Psoas muscle (tissue), 7 donors: ENCODE measurements at regions not wholly inside any gene's neighbourhood (a gene's known extent, or its start where the extent isn't known, plus 50 kb on each side); places are given as distances from the start of the nearest gene placed in this dataset.
"Not testable (repeated sequence)": the region's sequence is repeated elsewhere in the genome, so short reads cannot be mapped to it uniquely, and the experiment has no call there.

Source experiments
- ATAC-seq, 4 donors: fragments of 200-7000 bp; cut with Tn5 transposase; one replicate each; pipeline ENCODE4 v1.9.1; 2020; ENCODE audit warnings: moderate library complexity in 3 of 4, mild to moderate bottlenecking in 2 of 4
- DNase-seq, 2 donors: peaks; one replicate each; pipeline ENCODE4 v3.0.0-alpha.2; 2020
- H3K27ac ChIP-seq: fragments of 200-600 bp; one replicate; pipeline ENCODE4 v1.8.0; 2022
- H3K27me3 ChIP-seq, 3 donors: fragments of 200-600 bp in 1 of 3; one replicate each; pipeline versions ENCODE4 v1.6.1 to v1.8.0; 2013 to 2022; ENCODE audit warnings: low read length in 2 of 3, mild to moderate bottlenecking in 2 of 3, moderate library complexity in 1 of 3; ENCODE audit not compliant: insufficient read depth in 3 of 3
- H3K36me3 ChIP-seq, 2 donors: fragments of 200-600 bp in 1 of 2; one replicate each; pipeline versions ENCODE4 v1.6.1 to v1.8.0; 2013 to 2022; ENCODE audit warnings: low read depth in 1 of 2, mild to moderate bottlenecking in 1 of 2, moderate library complexity in 1 of 2; ENCODE audit not compliant: insufficient read depth in 1 of 2
- H3K4me1 ChIP-seq: fragments of 200-600 bp; one replicate; pipeline ENCODE4 v1.8.0; 2022
- H3K4me3 ChIP-seq: fragments of 200-600 bp; one replicate; pipeline ENCODE4 v1.8.0; 2022; ENCODE audit warnings: mild to moderate bottlenecking
- H3K9me3 ChIP-seq: fragments of 200-600 bp; one replicate; pipeline ENCODE4 v1.8.0; 2022
- WGBS, 3 donors: extraction: QIAGEN DNeasy Blood & Tissue Kit; methylation state at CpG; one replicate each; pipeline versions ENCODE4 v1.1.6 to v1.1.7; 2013; 5-methylcytosine and 5-hydroxymethylcytosine counted together
- intact Hi-C, 2 donors: fragments of 100-400 bp; cut with DNase I; formaldehyde crosslinking; loops; one replicate each; pipeline versions ENCODE4 v1.11.0 to v1.14.2; 2022
- TF ChIP-seq, protein P1 (sequence below): fragments of 200-600 bp; IDR thresholded peaks from one replicate; pipeline ENCODE4 v1.8.0; 2022; ENCODE audit warnings: antibody characterized with exemption
- donor health status: healthy with polysubstance abuse.
- donor health status: DM: no; HTN: no; CAD: no; lungs with moderate emphysema.
- donor health status: Bipolar disorder and iron deficiency.
- donor health status: healthy.
- donor health status: DM: yes; HTN: yes; CAD: no.
- donor health status: DM: no; HTN: no; CAD: no.
- donor health status: DM: yes; HTN: yes; CAD: no.

- Histone ChIP-seq H3K4me3 (no peak overlapping the region), H3K27me3 (no peaks in the 10 kb centered on the region), H3K27ac (no peak overlapping the region), H3K36me3 (no peaks in the 10 kb centered on the region), H3K9me3 (no peaks in the 10 kb centered on the region), H3K4me1 (no peaks in the 10 kb centered on the region)
- no peak for DNase-seq
- 80 to 87% (median 86%) methylated on average over 2 of the region's 2 CpGs for WGBS, 3 donors
- TF ChIP-seq, protein P1, sequence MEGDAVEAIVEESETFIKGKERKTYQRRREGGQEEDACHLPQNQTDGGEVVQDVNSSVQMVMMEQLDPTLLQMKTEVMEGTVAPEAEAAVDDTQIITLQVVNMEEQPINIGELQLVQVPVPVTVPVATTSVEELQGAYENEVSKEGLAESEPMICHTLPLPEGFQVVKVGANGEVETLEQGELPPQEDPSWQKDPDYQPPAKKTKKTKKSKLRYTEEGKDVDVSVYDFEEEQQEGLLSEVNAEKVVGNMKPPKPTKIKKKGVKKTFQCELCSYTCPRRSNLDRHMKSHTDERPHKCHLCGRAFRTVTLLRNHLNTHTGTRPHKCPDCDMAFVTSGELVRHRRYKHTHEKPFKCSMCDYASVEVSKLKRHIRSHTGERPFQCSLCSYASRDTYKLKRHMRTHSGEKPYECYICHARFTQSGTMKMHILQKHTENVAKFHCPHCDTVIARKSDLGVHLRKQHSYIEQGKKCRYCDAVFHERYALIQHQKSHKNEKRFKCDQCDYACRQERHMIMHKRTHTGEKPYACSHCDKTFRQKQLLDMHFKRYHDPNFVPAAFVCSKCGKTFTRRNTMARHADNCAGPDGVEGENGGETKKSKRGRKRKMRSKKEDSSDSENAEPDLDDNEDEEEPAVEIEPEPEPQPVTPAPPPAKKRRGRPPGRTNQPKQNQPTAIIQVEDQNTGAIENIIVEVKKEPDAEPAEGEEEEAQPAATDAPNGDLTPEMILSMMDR = no peak
- intact Hi-C loops = no loop called here
- no peak for ATAC-seq
Measured at GRCh38 chr5:9726931-9727330, 96.8 kb upstream of the TAS2R1 start.

GRCh38 chr5:9725265-9725664 lies 95.1 kb upstream of the TAS2R1 start:
- H3K27me3 ChIP-seq, ATAC-seq, H3K4me3 ChIP-seq, intact Hi-C loops, H3K4me1 ChIP-seq, H3K36me3 ChIP-seq, H3K9me3 ChIP-seq, H3K27ac ChIP-seq, DNase-seq: not testable (repeated sequence)
- 95 to 99% (median 98%) methylated on average over 18 to 28 of the region's 28 CpGs for WGBS, 3 donors

DNA sequence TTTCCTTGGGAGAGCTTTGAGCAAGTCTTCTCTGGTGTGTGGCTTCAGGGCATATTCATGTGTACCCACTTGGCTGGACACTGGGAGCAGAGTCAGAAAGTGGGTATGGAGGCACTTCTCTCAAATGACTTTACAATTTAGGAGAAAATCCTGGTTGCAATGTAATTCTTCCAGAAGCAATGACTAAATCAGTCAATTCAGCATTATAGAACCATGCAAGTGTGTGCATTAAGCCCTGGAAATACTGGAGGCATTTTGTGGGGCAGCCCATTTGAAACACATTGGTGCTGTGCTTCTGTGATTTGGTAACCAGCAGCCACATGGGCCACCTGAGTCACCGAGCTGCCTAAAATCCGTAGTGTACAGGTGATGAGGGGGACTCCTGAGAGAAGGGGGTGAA lies 94.6 kb upstream of the TAS2R1 start:
- TF ChIP-seq, protein P1 = no peak
- Histone ChIP-seq H3K27me3 (no peaks in the 10 kb centered on the region), H3K36me3 (no peaks in the 10 kb centered on the region), H3K27ac (no peak overlapping the region), H3K4me3 (no peak overlapping the region), H3K9me3 (no peaks in the 10 kb centered on the region), H3K4me1 (no peaks in the 10 kb centered on the region)
- intact Hi-C loops = no loop called here
- ATAC-seq = no peak
- no peak for DNase-seq
- 94 to 95% (median 95%) methylated on average over 2 of the region's 2 CpGs for WGBS, 3 donors

- Histone ChIP-seq H3K27me3 (no peaks in the 10 kb centered on the region), H3K9me3 (no peaks in the 10 kb centered on the region), H3K4me1 (no peaks in the 10 kb centered on the region), H3K4me3 (no peak overlapping the region), H3K36me3 (no peaks in the 10 kb centered on the region), H3K27ac (no peak overlapping the region)
- no peak for ATAC-seq
- WGBS, 3 donors = 40 to 54% (median 41%) methylated on average over 4 of the region's 4 CpGs
- no peak for DNase-seq
- intact Hi-C loops = no loop called here
- TF ChIP-seq, protein P1 = no peak
Measured at GRCh38 chr5:9722601-9723180, 92.5 kb upstream of the TAS2R1 start.

DNA sequence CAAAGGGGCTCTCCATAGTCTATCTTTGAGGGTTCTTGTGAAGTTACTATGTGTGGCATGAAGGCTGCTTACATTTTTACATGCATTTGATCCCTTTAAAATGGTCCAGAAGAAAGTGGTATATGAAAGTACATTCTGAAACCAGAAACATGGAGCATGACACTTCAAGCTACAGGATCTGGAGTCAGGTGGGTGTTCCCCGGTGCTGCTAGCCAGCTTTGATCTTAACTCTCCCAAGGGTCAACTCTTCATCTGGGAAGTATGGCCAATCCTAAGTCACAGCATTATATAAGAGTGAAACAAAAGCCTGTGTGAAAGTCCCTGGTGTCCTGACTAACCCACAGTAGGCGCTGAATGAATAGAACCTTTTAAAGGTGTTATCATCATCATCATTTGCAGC lies 91.0 kb upstream of the TAS2R1 start:
- no peaks in the 10 kb centered on the region for H3K27me3 ChIP-seq
- H3K27ac ChIP-seq = no peak overlapping the region
- intact Hi-C loops = no loop called here
- TF ChIP-seq, protein P1 = no peak
- 62 to 66% (median 65%) methylated on average over 2 of the region's 2 CpGs for WGBS, 3 donors
- no peak for DNase-seq
- ATAC-seq = no peak
- H3K36me3 ChIP-seq = no peaks in the 10 kb centered on the region
- H3K4me3 ChIP-seq = no peak overlapping the region
- no peaks in the 10 kb centered on the region for H3K4me1 ChIP-seq
- no peaks in the 10 kb centered on the region for H3K9me3 ChIP-seq
